ENCODE measurements at regions not wholly inside any gene's neighbourhood (a gene's known extent, or its start where the extent isn't known, plus 50 kb on each side); places are given as distances from the start of the nearest gene placed in this dataset.

GRCh38 chr18:69109686-69110085 lies 291.0 kb upstream of the DOK6 start:
- DNase-seq, result no peak
- intact Hi-C loops (cut with DNase I), result no loop called here

GRCh38 chr18:69120833-69121232 lies 279.9 kb upstream of the DOK6 start:
- intact Hi-C loops (cut with DNase I), result no loop called here
- DNase-seq, result peak in 2 of 42 donors; percentile 10 to 21

DNA sequence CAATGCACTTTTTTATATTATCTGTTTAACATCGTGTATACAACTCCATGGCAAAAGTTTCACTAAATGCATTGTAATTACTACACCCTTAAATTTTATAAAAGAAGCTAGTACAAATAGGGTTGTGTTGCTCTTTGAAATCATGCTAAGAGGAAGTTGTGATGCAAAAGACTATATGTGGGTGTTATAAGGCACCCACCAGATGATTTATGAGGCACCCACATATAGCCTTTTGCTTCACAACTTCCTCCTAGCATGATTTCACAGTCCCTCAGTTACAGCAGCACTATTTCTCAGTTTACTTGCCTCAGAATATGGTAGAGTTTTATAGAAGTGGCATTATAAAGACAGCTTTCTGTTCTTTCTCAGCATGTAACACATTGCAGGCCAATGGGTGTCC lies 277.3 kb upstream of the DOK6 start:
- intact Hi-C loops (cut with DNase I), result no loop called here
- no peak for DNase-seq

- no peak for DNase-seq
- intact Hi-C loops (cut with DNase I), result no loop called here
These were observed 272.7 kb upstream of the DOK6 start for GRCh38 chr18:69127873-69128500.

DNA sequence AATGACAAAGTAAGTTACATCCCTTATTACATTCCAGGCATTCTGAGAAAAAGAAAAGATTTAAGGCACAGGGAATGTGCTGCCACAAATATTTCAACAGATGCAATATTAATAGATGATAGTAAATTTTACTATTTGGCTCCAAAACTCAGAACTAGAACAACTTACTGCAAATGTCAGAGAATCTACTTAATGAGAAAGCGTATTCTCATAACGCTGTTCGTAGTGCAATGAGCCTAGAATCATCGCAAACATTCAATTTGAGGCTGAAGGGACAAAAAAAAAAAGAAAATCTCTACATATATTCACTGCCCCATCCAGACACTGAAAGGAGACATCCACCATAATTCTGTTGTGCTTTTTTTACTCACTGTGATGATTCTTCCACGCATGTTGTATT lies 272.1 kb upstream of the DOK6 start:
- no peak for DNase-seq
- intact Hi-C loops (cut with DNase I), result no loop called here

DNA sequence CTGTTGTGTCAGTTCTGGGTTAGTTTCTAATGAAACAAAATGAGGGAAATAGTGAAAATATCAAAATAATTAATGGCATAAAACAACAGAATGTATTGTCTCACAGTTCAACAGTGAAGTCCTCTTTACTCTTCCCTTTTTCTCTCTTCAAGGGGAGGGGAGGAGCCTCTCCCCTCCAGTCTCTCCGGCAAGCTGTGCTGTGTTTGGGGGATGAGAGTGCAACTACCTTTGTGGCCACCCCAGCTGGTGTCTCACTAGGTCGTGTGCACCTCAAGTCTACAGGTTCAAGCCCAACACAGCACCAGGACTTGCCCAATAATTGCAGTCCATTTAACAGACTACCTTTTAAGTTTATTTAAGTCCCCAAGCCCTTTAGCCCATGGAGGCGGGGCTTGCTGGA lies 271.7 kb upstream of the DOK6 start:
- intact Hi-C loops (cut with DNase I), result no loop called here
- no peak for DNase-seq

DNA sequence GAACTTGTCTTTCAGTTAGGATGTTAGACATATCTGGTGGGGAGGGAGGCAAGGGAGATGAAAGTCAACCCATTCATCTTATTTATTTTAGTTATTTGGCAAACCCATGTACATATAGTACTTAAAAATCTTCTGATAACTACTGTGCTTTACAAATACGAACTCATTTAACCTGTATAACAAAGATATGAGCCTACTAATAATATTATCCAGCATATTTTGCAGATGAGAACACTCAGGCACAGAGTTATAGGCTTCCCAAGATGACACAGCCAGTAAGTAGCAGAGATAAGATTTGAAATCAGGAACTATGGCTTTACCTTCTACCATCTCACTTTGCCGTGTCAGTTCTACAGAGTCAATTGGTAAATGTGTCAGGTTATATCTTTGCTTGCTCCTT lies 262.6 kb upstream of the DOK6 start:
- DNase-seq, result no peak
- intact Hi-C loops (cut with DNase I), result no loop called here

GRCh38 chr18:69143084-69143483 lies 257.6 kb upstream of the DOK6 start:
- intact Hi-C loops (cut with DNase I), result no loop called here
- DNase-seq, result no peak

DNA sequence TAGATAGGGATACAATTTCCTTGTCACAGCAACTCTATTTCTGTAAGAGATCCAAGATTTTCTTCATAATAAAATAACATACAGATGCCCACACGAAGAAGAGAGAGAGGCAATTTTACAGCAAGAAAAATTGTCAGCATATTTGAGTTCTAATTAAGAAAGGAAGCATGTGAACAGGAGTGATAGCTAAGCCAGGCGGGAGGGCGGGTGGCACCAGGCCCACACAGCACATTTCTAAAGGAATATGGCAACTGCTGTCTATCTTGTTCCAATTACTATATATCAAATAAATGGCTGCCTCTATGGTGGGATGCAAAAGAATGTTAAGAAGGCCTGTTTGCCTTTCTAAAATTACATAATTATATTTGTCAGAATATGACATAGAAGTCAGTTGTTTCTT lies 248.3 kb upstream of the DOK6 start:
- intact Hi-C loops (cut with DNase I), result no loop called here
- DNase-seq, result peak in 30 of 42 donors; percentile 3 to 70 (median 32)

DNA sequence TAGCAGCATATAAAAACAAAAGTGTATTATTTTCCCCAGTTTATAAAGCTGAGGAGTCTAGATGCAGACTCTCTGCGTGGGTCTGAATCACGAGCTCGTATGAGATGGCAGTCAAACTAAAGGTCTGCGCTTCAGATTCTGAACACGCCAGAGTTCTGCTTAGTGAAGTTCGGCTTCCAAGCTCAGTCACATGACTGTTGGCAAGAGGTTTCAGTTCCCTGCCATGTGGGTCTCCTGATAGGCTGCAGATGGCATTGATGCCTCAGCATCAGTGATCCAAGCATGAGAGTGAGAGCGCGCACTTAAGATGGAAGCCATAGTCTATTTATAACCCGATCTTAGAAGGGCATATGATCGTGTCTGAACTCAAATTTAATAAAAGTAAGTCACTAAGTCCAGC lies 242.8 kb upstream of the DOK6 start:
- intact Hi-C loops (cut with DNase I), result no loop called here
- no peak for DNase-seq

- no peak for DNase-seq
- intact Hi-C loops (cut with DNase I), result no loop called here
These were observed 241.7 kb upstream of the DOK6 start for GRCh38 chr18:69158944-69159343.

- DNase-seq, result peak in 17 of 42 donors; percentile 1 to 53 (median 13)
- intact Hi-C loops (cut with DNase I), result no loop called here
These were observed 239.2 kb upstream of the DOK6 start for GRCh38 chr18:69161383-69162028.

- intact Hi-C loops (cut with DNase I), result no loop called here
- DNase-seq, result no peak
These were observed 238.0 kb upstream of the DOK6 start for GRCh38 chr18:69162649-69163048.

DNA sequence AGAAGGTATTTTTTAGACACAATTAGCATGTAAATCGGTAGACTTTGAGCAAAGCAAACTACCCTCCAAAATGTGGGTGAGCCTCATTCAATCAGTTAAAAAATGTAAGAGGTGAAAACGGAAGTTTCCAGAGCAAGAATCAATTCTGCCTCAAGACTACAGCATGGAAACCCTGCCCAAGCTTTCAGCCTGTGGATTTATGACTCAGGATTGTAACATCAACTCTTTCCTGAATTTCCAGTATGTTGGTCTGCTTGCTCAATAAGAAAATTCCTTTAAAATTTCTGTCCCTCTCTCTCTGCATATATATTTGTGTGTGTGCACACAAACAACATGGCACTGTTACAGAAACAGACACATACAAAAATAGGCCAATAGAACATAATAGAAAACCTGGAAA lies 228.6 kb upstream of the DOK6 start:
- no peak for DNase-seq
- intact Hi-C loops (cut with DNase I), result no loop called here

GRCh38 chr18:69175681-69176080 lies 225.0 kb upstream of the DOK6 start:
- no peak for DNase-seq
- intact Hi-C loops (cut with DNase I), result no loop called here

GRCh38 chr18:69176741-69177140 lies 223.9 kb upstream of the DOK6 start:
- intact Hi-C loops (cut with DNase I), result no loop called here
- DNase-seq, result no peak

GRCh38 chr18:69177702-69178101 lies 223.0 kb upstream of the DOK6 start:
- intact Hi-C loops (cut with DNase I), result no loop called here
- no peak for DNase-seq

- intact Hi-C loops (cut with DNase I), result no loop called here
- DNase-seq, result no peak
These were observed 214.5 kb upstream of the DOK6 start for GRCh38 chr18:69186162-69186561.

GRCh38 chr18:69196336-69196735 lies 204.4 kb upstream of the DOK6 start:
- no peak for DNase-seq
- intact Hi-C loops (cut with DNase I), result no loop called here

DNA sequence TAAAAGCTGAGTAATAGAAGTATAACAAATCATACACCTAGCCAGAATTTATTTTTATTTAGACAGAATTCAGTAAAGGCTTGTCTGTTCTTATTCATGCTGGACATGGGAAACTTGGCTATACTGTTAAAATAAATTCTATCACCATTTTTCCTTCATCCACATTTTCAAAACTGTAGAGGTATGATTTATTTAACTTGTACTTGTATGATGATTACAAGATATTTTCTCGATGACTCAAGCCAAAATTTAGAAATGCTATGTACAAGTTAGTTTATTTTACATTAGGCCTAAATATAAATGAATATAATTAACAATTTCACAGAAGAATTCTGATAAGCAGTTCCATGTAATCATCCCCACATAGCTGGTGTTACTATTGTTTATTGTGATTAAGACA lies 194.8 kb upstream of the DOK6 start:
- intact Hi-C loops (cut with DNase I), result no loop called here
- no peak for DNase-seq

GRCh38 chr18:69208545-69208944 lies 192.1 kb upstream of the DOK6 start:
- intact Hi-C loops (cut with DNase I), result no loop called here
- no peak for DNase-seq
